ENCODE measurements at regions not wholly inside any gene's neighbourhood (a gene's known extent, or its start where the extent isn't known, plus 50 kb on each side); places are given as distances from the start of the nearest gene placed in this dataset.

DNA sequence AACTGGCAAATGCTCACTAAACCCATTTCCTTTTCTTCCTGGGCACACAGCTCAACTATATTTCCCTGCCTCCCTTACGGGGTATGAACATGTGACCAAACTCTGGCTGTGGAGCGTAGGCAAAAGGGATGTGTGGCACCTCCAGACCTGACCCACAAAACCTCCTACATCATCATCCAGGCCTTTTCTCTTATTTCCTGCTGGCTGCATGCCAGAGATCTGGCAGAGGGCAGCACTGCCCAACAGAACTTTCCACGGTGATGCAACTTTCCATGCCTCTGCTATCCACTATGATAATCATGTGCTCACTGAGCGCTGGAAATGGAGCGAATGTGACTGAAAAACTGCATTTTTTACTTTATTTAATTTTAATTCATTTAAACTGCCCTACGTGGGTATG lies 99.6 kb upstream of the CACNA1E start:
- no peak for DNase-seq (ENCODE audit: low spot score in 2 of 2)
- H3K36me3 ChIP-seq, result no peaks in the 10 kb centered on the region
- H3K9me3 ChIP-seq, result no peaks in the 10 kb centered on the region
- no peak overlapping the region for H3K27ac ChIP-seq
- H3K4me1 ChIP-seq, result no peaks in the 10 kb centered on the region
- TF ChIP-seq POLR2A (IDR thresholded peaks at IDR 0.05) (no peak), EP300 (IDR thresholded peaks at IDR 0.05) (no peak)
- TF ChIP-seq, protein P1, sequence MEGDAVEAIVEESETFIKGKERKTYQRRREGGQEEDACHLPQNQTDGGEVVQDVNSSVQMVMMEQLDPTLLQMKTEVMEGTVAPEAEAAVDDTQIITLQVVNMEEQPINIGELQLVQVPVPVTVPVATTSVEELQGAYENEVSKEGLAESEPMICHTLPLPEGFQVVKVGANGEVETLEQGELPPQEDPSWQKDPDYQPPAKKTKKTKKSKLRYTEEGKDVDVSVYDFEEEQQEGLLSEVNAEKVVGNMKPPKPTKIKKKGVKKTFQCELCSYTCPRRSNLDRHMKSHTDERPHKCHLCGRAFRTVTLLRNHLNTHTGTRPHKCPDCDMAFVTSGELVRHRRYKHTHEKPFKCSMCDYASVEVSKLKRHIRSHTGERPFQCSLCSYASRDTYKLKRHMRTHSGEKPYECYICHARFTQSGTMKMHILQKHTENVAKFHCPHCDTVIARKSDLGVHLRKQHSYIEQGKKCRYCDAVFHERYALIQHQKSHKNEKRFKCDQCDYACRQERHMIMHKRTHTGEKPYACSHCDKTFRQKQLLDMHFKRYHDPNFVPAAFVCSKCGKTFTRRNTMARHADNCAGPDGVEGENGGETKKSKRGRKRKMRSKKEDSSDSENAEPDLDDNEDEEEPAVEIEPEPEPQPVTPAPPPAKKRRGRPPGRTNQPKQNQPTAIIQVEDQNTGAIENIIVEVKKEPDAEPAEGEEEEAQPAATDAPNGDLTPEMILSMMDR (IDR thresholded peaks at IDR 0.05), result no peak
- no peaks in the 10 kb centered on the region for H3K27me3 ChIP-seq
- 64 to 68% methylated on average over 6 of the region's 6 CpGs for WGBS, 2 donors
- no peak overlapping the region for H3K4me3 ChIP-seq

DNA sequence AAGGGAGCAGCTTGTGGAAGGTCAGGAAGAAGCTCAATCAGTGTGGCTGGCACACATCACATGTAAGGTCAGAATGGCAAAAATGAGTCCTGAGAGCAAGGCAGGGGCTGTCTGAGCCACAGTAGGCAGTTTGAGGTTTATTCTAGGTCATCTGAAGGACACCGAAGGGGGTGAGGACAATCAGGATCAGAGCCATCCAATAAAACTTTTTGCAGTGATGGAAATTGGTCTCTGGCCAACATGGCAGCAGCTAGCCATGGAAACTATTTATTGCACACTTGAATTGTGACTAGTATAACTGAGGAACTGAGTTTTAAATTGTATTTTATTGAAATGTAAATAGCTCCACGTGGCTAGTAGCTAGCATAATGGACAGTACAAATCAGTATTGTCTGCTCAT lies 97.0 kb upstream of the CACNA1E start:
- Histone ChIP-seq H3K4me3 (no peak overlapping the region), H3K27me3 (peaks cover 0 to 4% of the 10 kb centered on the region in 2 donors), H3K36me3 (no peaks in the 10 kb centered on the region), H3K9me3 (no peaks in the 10 kb centered on the region), H3K4me1 (no peaks in the 10 kb centered on the region), H3K27ac (no peak overlapping the region)
- TF ChIP-seq EP300 (IDR thresholded peaks at IDR 0.05) (no peak), POLR2A (IDR thresholded peaks at IDR 0.05) (no peak)
- TF ChIP-seq, protein P1 (IDR thresholded peaks at IDR 0.05), result no peak
- 22 to 33% methylated on average over 2 of the region's 2 CpGs for WGBS, 2 donors
- DNase-seq (ENCODE audit: low spot score in 2 of 2), result no peak

DNA sequence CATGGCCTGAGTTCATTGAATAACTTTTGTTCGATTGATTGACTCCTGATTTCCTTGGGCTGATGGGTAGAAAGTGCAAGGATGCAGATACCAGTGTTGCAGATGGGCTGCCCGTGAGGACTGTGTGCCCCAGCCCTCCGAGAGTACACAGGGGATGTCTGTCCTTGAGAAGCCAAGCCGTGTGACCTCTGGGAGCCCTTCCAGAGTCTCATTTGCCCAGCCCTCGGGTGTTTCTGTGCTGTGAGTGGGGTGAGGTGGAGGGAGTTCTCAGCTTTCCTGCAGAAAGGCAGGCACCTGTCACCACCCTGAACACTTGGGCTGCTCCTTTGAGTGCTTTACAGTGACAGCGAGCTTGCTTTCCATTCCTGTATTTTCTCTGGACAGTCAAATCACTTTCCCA lies 96.4 kb upstream of the CACNA1E start:
- no peak for DNase-seq (ENCODE audit: low spot score in 2 of 2)
- H3K36me3 ChIP-seq, result no peaks in the 10 kb centered on the region
- no peak overlapping the region for H3K4me3 ChIP-seq
- no peak overlapping the region for H3K27ac ChIP-seq
- no peaks in the 10 kb centered on the region for H3K9me3 ChIP-seq
- H3K4me1 ChIP-seq, result no peaks in the 10 kb centered on the region
- WGBS, 2 donors, result 81 to 84% methylated on average over 4 to 6 of the region's 6 CpGs
- TF ChIP-seq, protein P1 (IDR thresholded peaks at IDR 0.05), result no peak
- TF ChIP-seq POLR2A (IDR thresholded peaks at IDR 0.05) (no peak), EP300 (IDR thresholded peaks at IDR 0.05) (no peak)
- peaks cover 0 to 4% of the 10 kb centered on the region in 2 donors for H3K27me3 ChIP-seq

GRCh38 chr1:181387702-181388101 lies 95.6 kb upstream of the CACNA1E start:
- Histone ChIP-seq H3K27me3 (peaks cover 0 to 4% of the 10 kb centered on the region in 2 donors), H3K9me3 (no peaks in the 10 kb centered on the region), H3K36me3 (no peaks in the 10 kb centered on the region), H3K4me1 (no peaks in the 10 kb centered on the region), H3K27ac (no peak overlapping the region), H3K4me3 (no peak overlapping the region)
- TF ChIP-seq POLR2A (IDR thresholded peaks at IDR 0.05), result no peak
- TF ChIP-seq, protein P1 (IDR thresholded peaks at IDR 0.05), result no peak
- no peak for TF ChIP-seq EP300 (IDR thresholded peaks at IDR 0.05)
- DNase-seq (ENCODE audit: low spot score in 2 of 2), result no peak
- 91% methylated on average over 4 of the region's 4 CpGs for WGBS, 2 donors

GRCh38 chr1:181390410-181391077 lies 92.8 kb upstream of the CACNA1E start:
- no peaks in the 10 kb centered on the region for H3K9me3 ChIP-seq
- peaks cover 0 to 4% of the 10 kb centered on the region in 2 donors for H3K27me3 ChIP-seq
- H3K4me3 ChIP-seq, result no peak overlapping the region
- TF ChIP-seq, protein P1 (IDR thresholded peaks at IDR 0.05), result no peak
- TF ChIP-seq EP300 (IDR thresholded peaks at IDR 0.05), result no peak
- no peak for TF ChIP-seq POLR2A (IDR thresholded peaks at IDR 0.05)
- H3K27ac ChIP-seq, result no peak overlapping the region
- WGBS, 2 donors, result 32 to 36% methylated on average over 8 of the region's 8 CpGs
- H3K4me1 ChIP-seq, result no peaks in the 10 kb centered on the region
- no peak for DNase-seq (ENCODE audit: low spot score in 2 of 2)
- no peaks in the 10 kb centered on the region for H3K36me3 ChIP-seq

All from tibial nerve (tissue), 4 donors.